ENCODE measurements at regions not wholly inside any gene's neighbourhood (a gene's known extent, or its start where the extent isn't known, plus 50 kb on each side); places are given as distances from the start of the nearest gene placed in this dataset.

DNA sequence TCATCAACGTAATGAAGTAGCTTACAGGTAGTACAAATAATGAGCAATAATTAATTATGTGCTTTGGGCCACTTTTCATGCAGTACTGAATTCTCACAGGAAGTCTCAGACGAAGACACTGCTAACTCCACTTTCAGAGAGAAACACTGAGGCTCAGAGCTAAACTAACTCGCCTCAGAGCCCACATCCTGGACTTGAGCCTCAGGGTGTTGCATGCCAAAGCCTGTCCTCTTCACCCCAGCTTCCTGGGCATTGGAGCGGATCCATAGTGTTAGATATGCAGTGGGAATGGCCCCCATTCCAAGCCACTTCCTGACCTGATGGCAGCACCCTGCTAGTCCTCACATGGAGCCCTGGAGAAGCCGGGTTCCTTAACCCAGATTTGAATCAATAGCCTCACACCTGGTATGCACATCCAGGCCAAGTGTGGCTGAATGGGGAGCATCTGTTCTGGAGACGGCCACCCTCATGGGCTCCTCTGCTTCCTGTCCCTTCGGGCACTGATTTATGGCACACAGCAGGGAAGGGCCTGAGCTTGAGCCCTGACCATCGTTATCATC lies 265.1 kb upstream of the ZNF32 start:
- Histone ChIP-seq H3K36me3 (no peaks in the 10 kb centered on the region), H3K9me3 (no peaks in the 10 kb centered on the region), H3K4me3 (no peak overlapping the region), H3K4me1 (peaks cover 0 to 25% (median 8%) of the 10 kb centered on the region in 3 donors), H3K27ac (no peak overlapping the region), H3K27me3 (no peaks in the 10 kb centered on the region)
- 87 to 95% methylated on average over 5 to 6 of the region's 8 CpGs for WGBS, 2 donors (ENCODE audit: low coverage in 1 of 2)
- TF ChIP-seq EP300 (IDR thresholded peaks at IDR 0.05) (no peak), POLR2A (IDR thresholded peaks at IDR 0.05) (no peak), POLR2AphosphoS5 (IDR thresholded peaks at IDR 0.05) (no peak)
- TF ChIP-seq, protein P1, sequence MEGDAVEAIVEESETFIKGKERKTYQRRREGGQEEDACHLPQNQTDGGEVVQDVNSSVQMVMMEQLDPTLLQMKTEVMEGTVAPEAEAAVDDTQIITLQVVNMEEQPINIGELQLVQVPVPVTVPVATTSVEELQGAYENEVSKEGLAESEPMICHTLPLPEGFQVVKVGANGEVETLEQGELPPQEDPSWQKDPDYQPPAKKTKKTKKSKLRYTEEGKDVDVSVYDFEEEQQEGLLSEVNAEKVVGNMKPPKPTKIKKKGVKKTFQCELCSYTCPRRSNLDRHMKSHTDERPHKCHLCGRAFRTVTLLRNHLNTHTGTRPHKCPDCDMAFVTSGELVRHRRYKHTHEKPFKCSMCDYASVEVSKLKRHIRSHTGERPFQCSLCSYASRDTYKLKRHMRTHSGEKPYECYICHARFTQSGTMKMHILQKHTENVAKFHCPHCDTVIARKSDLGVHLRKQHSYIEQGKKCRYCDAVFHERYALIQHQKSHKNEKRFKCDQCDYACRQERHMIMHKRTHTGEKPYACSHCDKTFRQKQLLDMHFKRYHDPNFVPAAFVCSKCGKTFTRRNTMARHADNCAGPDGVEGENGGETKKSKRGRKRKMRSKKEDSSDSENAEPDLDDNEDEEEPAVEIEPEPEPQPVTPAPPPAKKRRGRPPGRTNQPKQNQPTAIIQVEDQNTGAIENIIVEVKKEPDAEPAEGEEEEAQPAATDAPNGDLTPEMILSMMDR (IDR thresholded peaks at IDR 0.05), result no peak
- no peak for ATAC-seq

DNA sequence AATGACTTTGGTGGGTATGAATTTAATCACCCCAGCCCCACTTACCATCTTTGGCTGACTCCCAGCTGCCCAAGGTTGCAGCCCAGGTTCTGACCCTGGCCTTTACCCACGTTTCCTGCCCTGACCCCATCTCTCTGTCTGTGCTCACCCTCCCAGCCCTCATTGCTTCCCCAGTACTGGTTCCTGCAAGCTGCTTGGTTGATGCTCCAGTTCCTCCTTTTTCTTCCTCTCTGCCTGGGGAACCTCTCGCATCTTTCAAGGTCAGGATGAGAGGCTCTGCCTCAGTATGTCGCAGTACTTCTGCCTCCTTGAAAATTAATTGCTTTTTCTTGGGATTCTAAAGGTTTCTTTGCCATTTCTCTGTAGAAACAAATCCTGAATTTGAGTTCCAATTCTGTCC lies 263.8 kb upstream of the ZNF32 start:
- no peak for TF ChIP-seq POLR2A (IDR thresholded peaks at IDR 0.05)
- TF ChIP-seq, protein P1 (IDR thresholded peaks at IDR 0.05), result no peak
- TF ChIP-seq POLR2AphosphoS5 (IDR thresholded peaks at IDR 0.05), result no peak
- TF ChIP-seq EP300 (IDR thresholded peaks at IDR 0.05), result no peak
- Histone ChIP-seq H3K4me1 (peaks cover 0 to 25% (median 8%) of the 10 kb centered on the region in 3 donors), H3K9me3 (no peaks in the 10 kb centered on the region), H3K27ac (no peak overlapping the region), H3K27me3 (no peaks in the 10 kb centered on the region), H3K4me3 (no peak overlapping the region), H3K36me3 (no peaks in the 10 kb centered on the region)
- ATAC-seq, result no peak
- 94 to 97% methylated on average over 2 to 3 of the region's 3 CpGs for WGBS, 2 donors (ENCODE audit: low coverage in 1 of 2)

DNA sequence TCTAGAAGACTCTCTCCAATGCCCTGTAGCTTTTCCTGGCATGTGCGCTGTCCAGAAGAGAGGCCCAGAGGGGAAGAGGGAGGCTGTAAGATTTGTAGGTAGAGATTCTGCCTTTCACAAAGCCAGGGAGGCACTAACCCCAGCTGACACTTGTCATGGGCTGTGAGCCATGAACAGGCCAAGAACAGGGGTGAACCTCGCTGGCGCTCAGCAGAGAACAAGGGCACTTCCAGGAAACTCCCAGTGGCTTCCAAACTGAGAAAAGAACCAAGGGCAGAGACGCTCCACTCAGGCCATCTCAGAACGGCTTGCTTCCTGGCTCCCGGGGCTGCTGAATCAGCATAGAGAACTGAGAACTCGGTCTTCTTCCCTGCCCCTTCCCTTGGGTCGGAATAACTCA lies 257.8 kb upstream of the ZNF32 start:
- no peak for ATAC-seq
- 56 to 95% methylated on average over 4 to 6 of the region's 8 CpGs for WGBS, 2 donors (ENCODE audit: low coverage in 1 of 2)
- H3K27ac ChIP-seq, result peak overlapping the region in 3 of 4 donors; percentile 53 to 69 (median 57)

DNA sequence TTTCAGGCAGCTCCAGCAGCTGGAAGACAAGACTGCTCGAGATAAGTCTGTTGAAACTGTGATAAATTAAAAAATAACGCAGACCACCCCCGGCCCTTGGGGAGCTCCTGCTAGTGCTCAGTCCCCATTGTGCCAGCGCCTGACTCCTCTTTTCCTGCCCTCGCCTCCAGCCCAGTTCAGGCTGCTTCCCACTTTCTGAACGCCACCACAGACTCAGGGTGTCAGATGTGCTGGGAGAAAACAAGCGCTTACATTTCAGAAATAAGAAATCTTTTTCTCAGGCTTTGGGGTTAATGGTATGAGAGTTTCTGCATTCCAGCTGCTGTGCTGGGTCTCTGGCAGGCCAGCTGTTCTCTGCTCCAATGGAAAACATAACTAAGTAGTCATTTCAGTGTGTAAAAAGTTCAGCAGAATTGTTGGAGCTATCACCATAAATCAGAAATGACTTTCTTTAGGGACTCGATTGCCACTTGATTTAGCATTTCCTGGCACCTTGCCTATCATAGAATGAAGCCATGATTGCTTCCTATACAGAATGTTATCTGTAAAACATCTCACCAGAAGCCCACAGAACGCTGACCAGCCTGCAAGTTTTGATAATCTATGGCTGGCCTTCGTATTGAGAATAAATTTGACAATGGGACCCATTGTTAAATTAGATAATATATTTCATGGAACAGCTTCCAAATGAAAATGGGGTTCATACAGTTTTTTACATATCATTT lies 257.0 kb upstream of the ZNF32 start:
- Histone ChIP-seq H3K27me3 (no peaks in the 10 kb centered on the region), H3K36me3 (no peaks in the 10 kb centered on the region), H3K27ac (peak overlapping the region in 3 of 4 donors; percentile 49 to 57 (median 53)), H3K9me3 (no peaks in the 10 kb centered on the region), H3K4me1 (peaks cover 0 to 40% (median 15%) of the 10 kb centered on the region in 3 donors), H3K4me3 (no peak overlapping the region)
- ATAC-seq, result peak; percentile 47
- TF ChIP-seq POLR2AphosphoS5 (IDR thresholded peaks at IDR 0.05), result no peak
- no peak for TF ChIP-seq POLR2A (IDR thresholded peaks at IDR 0.05)
- TF ChIP-seq EP300 (IDR thresholded peaks at IDR 0.05), result no peak
- TF ChIP-seq, protein P1 (IDR thresholded peaks at IDR 0.05), result no peak
- 24 to 48% methylated on average over 7 to 10 of the region's 10 CpGs for WGBS, 2 donors (ENCODE audit: low coverage in 1 of 2)

More for the DNA sequence above, 257.8 kb upstream of the ZNF32 start:
- TF ChIP-seq POLR2AphosphoS5 (IDR thresholded peaks at IDR 0.05) (no peak), EP300 (IDR thresholded peaks at IDR 0.05) (no peak), POLR2A (IDR thresholded peaks at IDR 0.05) (no peak)
- TF ChIP-seq, protein P1 (IDR thresholded peaks at IDR 0.05), result no peak
- H3K36me3 ChIP-seq, result no peaks in the 10 kb centered on the region
- no peak overlapping the region for H3K4me3 ChIP-seq
- H3K27me3 ChIP-seq, result no peaks in the 10 kb centered on the region
- H3K9me3 ChIP-seq, result no peaks in the 10 kb centered on the region
- peaks cover 0 to 48% (median 18%) of the 10 kb centered on the region in 3 donors for H3K4me1 ChIP-seq

DNA sequence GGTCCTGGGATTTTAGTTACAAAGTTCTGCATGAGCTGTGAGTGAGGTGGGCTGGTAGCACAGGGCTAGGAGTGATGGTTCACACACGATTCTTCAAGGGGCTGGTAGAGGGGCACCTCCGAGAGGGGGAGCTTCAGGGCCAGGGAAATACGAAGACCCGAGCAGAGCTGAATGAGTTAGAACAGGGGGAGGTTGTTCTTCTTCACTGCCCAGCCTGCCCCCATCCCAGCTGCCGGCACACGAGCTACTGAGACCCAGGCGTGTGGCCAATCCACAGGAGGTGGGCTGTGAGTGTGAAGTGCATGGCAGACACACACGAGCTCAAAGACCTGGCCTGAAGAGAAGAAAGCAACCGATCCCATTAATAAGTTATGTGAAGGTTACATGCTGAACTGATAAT lies 256.2 kb upstream of the ZNF32 start:
- Histone ChIP-seq H3K4me1 (peaks cover 0 to 32% (median 12%) of the 10 kb centered on the region in 3 donors), H3K9me3 (no peaks in the 10 kb centered on the region), H3K4me3 (no peak overlapping the region), H3K36me3 (no peaks in the 10 kb centered on the region), H3K27ac (peak overlapping the region in 1 of 4 donors; percentile 25), H3K27me3 (no peaks in the 10 kb centered on the region)
- 25 to 73% methylated on average over 5 to 6 of the region's 9 CpGs for WGBS, 2 donors (ENCODE audit: low coverage in 1 of 2)
- no peak for ATAC-seq
- TF ChIP-seq POLR2AphosphoS5 (IDR thresholded peaks at IDR 0.05) (no peak), POLR2A (IDR thresholded peaks at IDR 0.05) (no peak), EP300 (IDR thresholded peaks at IDR 0.05) (no peak)
- TF ChIP-seq, protein P1 (IDR thresholded peaks at IDR 0.05), result no peak

Data from gastroesophageal sphincter (tissue), 4 donors.